ENCODE measurements at regions not wholly inside any gene's neighbourhood (a gene's known extent, or its start where the extent isn't known, plus 50 kb on each side); places are given as distances from the start of the nearest gene placed in this dataset.

- DNase-seq (ENCODE audit: low read depth): no peak
Observed at GRCh38 chr2:196399722-196400691, 228.6 kb upstream of the STK17B start.

- no peak for DNase-seq (ENCODE audit: low read depth)
Observed at GRCh38 chr2:196403471-196403870, 232.1 kb upstream of the STK17B start.

- no peak for DNase-seq (ENCODE audit: low read depth)
Observed at GRCh38 chr2:196404276-196404675, 232.9 kb upstream of the STK17B start.

- no peak for DNase-seq (ENCODE audit: low read depth)
Observed at GRCh38 chr2:196407675-196408264, 231.7 kb upstream of the CCDC150 start.

GRCh38 chr2:196409376-196409775 lies 230.1 kb upstream of the CCDC150 start:
- DNase-seq (ENCODE audit: low read depth): no peak

- DNase-seq (ENCODE audit: low read depth): no peak
Observed at GRCh38 chr2:196410008-196410407, 229.5 kb upstream of the CCDC150 start.

GRCh38 chr2:196413821-196414274 lies 225.7 kb upstream of the CCDC150 start:
- DNase-seq (ENCODE audit: low read depth): no peak

- DNase-seq (ENCODE audit: low read depth): no peak
Observed at GRCh38 chr2:196415384-196415783, 224.1 kb upstream of the CCDC150 start.

GRCh38 chr2:196420143-196420542 lies 219.4 kb upstream of the CCDC150 start:
- no peak for DNase-seq (ENCODE audit: low read depth)

GRCh38 chr2:196421880-196422279 lies 217.6 kb upstream of the CCDC150 start:
- no peak for DNase-seq (ENCODE audit: low read depth)

GRCh38 chr2:196422361-196422760 lies 217.2 kb upstream of the CCDC150 start:
- DNase-seq (ENCODE audit: low read depth): no peak

- no peak for DNase-seq (ENCODE audit: low read depth)
Observed at GRCh38 chr2:196426122-196426521, 213.4 kb upstream of the CCDC150 start.

- DNase-seq (ENCODE audit: low read depth): no peak
Observed at GRCh38 chr2:196427986-196428634, 211.4 kb upstream of the CCDC150 start.

- DNase-seq (ENCODE audit: low read depth): no peak
Observed at GRCh38 chr2:196431076-196431475, 208.4 kb upstream of the CCDC150 start.

GRCh38 chr2:196431957-196432356 lies 207.6 kb upstream of the CCDC150 start:
- no peak for DNase-seq (ENCODE audit: low read depth)

- no peak for DNase-seq (ENCODE audit: low read depth)
Observed at GRCh38 chr2:196433116-196433515, 206.4 kb upstream of the CCDC150 start.

- no peak for DNase-seq (ENCODE audit: low read depth)
Observed at GRCh38 chr2:196434217-196434616, 205.3 kb upstream of the CCDC150 start.

GRCh38 chr2:196435189-196435588 lies 204.3 kb upstream of the CCDC150 start:
- no peak for DNase-seq (ENCODE audit: low read depth)

GRCh38 chr2:196437626-196438025 lies 201.9 kb upstream of the CCDC150 start:
- DNase-seq (ENCODE audit: low read depth): no peak

- DNase-seq (ENCODE audit: low read depth): no peak
Observed at GRCh38 chr2:196439760-196440159, 199.8 kb upstream of the CCDC150 start.

GRCh38 chr2:196440413-196440812 lies 199.1 kb upstream of the CCDC150 start:
- DNase-seq (ENCODE audit: low read depth): no peak

- no peak for DNase-seq (ENCODE audit: low read depth)
Observed at GRCh38 chr2:196441527-196441926, 198.0 kb upstream of the CCDC150 start.

- DNase-seq (ENCODE audit: low read depth): no peak
Observed at GRCh38 chr2:196442211-196442610, 197.3 kb upstream of the CCDC150 start.
